HUDEP-2 (cell line): ENCODE measurements at regions not wholly inside any gene's neighbourhood (a gene's known extent, or its start where the extent isn't known, plus 50 kb on each side); places are given as distances from the start of the nearest gene placed in this dataset.

ENCODE experiments used
- DNase-seq, 76 experiments: peaks; one replicate each; lab custom pipeline; 2025; ENCODE audit not compliant: unreplicated experiment in 76 of 76; lab: John Stamatoyannopoulos, UW

GRCh38 chr1:199851439-199852140 is 175.9 kb upstream of the NR5A2 start:
- DNase-seq, result no peak

- no peak for DNase-seq
Observed at GRCh38 chr1:199854686-199855321, 172.7 kb upstream of the NR5A2 start.

- DNase-seq, result no peak
Observed at GRCh38 chr1:199855580-199855979, 171.9 kb upstream of the NR5A2 start.

GRCh38 chr1:199856216-199856780 is 171.2 kb upstream of the NR5A2 start:
- no peak for DNase-seq

- peak in 3 of 76 experiments; percentile 2 to 9 (median 3) for DNase-seq
Observed at GRCh38 chr1:199857108-199857507, 170.4 kb upstream of the NR5A2 start.

- DNase-seq, result no peak
Observed at GRCh38 chr1:199857516-199857915, 170.0 kb upstream of the NR5A2 start.

GRCh38 chr1:199858171-199858570 is 169.3 kb upstream of the NR5A2 start:
- peak in 2 of 76 experiments; percentile 6 to 18 for DNase-seq

- no peak for DNase-seq
Observed at GRCh38 chr1:199858856-199859255, 168.7 kb upstream of the NR5A2 start.

GRCh38 chr1:199859491-199859933 is 168.0 kb upstream of the NR5A2 start:
- DNase-seq, result peak in 1 of 76 experiments; percentile 7

GRCh38 chr1:199861020-199861795 is 166.3 kb upstream of the NR5A2 start:
- DNase-seq, result no peak

- DNase-seq, result no peak
Observed at GRCh38 chr1:199862047-199862446, 165.5 kb upstream of the NR5A2 start.

GRCh38 chr1:199866210-199866617 is 161.3 kb upstream of the NR5A2 start:
- DNase-seq, result no peak

GRCh38 chr1:199867601-199868000 is 159.9 kb upstream of the NR5A2 start:
- DNase-seq, result no peak

- no peak for DNase-seq
Observed at GRCh38 chr1:199868777-199869176, 158.7 kb upstream of the NR5A2 start.

- no peak for DNase-seq
Observed at GRCh38 chr1:199875337-199875736, 152.2 kb upstream of the NR5A2 start.

- DNase-seq, result no peak
Observed at GRCh38 chr1:199875856-199876255, 151.7 kb upstream of the NR5A2 start.

GRCh38 chr1:199877526-199878384 is 149.8 kb upstream of the NR5A2 start:
- DNase-seq, result no peak

GRCh38 chr1:199878823-199879222 is 148.7 kb upstream of the NR5A2 start:
- DNase-seq, result no peak

GRCh38 chr1:199898654-199899053 is 128.9 kb upstream of the NR5A2 start:
- no peak for DNase-seq

- no peak for DNase-seq
Observed at GRCh38 chr1:199901341-199901740, 126.2 kb upstream of the NR5A2 start.
